RPMI8226 (cell line): ENCODE measurements at regions not wholly inside any gene's neighbourhood (a gene's known extent, or its start where the extent isn't known, plus 50 kb on each side); places are given as distances from the start of the nearest gene placed in this dataset.

Source experiments
- DNase-seq: peaks from one replicate; pipeline ENCODE4 v3.0.0-alpha.2; 2015

DNA sequence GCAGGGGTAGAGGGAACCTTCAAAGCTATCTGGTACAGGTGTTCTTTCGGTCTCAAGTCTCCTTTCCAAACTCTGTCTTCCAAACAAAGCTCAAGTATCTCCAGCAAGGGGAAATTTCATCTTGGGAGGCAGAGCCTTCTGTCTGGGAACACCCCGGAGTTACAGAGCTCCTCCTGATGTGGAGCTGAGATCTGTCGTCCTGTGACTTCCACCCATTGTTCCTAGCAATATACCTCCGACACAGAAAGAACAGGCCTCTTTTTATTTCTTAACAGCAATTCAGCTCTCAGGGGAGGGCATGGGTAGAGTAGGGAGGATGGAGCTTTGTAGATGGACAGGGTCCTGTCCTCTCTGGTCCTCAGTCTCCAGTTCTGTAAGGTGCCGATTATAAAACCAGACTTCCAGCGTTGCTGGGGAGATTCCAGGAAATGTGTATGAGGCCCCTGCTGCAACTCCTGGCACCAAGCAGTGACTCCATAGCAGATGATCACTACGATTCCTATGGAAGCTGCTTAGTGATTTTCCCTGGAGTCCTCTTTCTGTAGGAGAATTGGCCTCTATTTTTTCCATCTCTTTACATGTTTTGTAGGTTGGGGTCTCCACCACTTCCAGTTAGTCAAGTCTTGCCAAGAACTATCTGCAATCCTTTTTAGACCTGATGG lies 56.0 kb upstream of the ARGLU1 start:
- DNase-seq = no peak

GRCh38 chr13:106621833-106622232 lies 53.9 kb upstream of the ARGLU1 start:
- DNase-seq = no peak

GRCh38 chr13:106619688-106620555 lies 52.0 kb upstream of the ARGLU1 start:
- peak; percentile 54 for DNase-seq
